Iris pigment epithelial cell (primary cell): ENCODE measurements at regions not wholly inside any gene's neighbourhood (a gene's known extent, or its start where the extent isn't known, plus 50 kb on each side); places are given as distances from the start of the nearest gene placed in this dataset.

ENCODE experiments used
- DNase-seq: peaks from one replicate; pipeline ENCODE4 v3.0.0-alpha.2; 2011; ENCODE audit warnings: low read depth

- DNase-seq = no peak
Observed at GRCh38 chr7:128167791-128168666, 73.0 kb upstream of the LEP start.

GRCh38 chr7:128168667-128169210 lies 72.3 kb upstream of the LEP start:
- no peak for DNase-seq

DNA sequence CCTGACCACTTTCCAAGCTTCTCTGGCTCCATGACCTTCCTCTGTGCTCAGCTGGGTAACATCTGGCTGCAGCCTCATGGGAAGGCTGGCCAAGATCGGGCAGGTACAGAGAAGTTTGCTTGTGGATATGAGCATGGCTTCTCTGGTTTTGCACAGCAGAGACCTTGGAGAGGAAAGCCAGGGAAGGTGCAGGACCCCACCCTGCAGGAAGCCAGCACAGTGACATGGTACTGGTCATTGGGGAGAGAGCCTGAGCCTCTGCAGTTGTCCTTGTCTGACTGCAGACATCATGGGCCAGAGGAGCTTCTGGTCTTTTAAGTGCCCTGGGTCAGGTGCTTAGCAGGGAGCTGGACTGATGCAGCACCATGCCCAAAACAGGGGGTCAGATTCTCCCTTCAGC lies 70.6 kb upstream of the LEP start:
- DNase-seq = no peak

- no peak for DNase-seq
Observed at GRCh38 chr7:128171342-128171918, 69.6 kb upstream of the LEP start.

DNA sequence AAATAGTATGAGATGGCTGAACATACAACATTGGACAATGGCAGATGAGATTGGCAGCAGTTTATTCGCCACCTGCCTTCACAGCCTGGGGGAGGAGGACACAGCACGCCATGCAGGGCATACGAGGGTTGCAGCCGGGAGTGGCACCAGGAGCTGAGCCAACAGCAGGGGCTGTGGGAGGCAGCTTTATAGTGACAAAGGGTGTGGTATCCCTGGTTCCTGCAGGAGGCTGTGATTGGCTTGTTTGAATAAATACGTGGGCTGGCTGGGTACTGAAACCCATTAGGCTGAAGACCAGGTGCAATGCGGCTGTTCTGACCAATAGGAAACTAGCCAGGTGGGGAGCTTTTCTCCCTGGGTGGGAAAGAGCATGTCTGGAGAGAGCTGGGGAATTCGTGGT lies 68.9 kb upstream of the LEP start:
- no peak for DNase-seq

- no peak for DNase-seq
Observed at GRCh38 chr7:128172963-128173362, 68.1 kb upstream of the LEP start.

DNA sequence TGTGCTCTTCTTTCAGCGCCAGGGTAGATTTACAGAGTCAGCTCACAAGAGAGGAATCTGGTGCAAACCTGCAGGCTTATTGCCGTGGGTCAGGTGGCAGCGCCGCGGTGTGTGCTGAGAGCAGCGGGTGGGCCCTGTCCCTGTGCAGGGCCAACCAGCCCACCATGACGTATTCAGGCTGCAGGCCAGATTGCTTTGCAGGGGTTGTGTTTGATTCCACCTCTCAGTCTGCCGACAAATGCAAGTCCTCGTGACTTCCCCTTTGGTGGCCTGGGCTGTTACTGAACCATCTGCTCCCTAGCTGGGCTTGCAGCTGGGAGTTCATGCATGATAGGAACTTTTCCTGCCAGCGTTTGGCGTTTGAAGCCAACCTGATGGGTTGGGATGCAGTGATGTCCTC lies 66.7 kb upstream of the LEP start:
- no peak for DNase-seq

- DNase-seq = peak; percentile 6
Observed at GRCh38 chr7:128176696-128177095, 64.4 kb upstream of the LEP start.

DNA sequence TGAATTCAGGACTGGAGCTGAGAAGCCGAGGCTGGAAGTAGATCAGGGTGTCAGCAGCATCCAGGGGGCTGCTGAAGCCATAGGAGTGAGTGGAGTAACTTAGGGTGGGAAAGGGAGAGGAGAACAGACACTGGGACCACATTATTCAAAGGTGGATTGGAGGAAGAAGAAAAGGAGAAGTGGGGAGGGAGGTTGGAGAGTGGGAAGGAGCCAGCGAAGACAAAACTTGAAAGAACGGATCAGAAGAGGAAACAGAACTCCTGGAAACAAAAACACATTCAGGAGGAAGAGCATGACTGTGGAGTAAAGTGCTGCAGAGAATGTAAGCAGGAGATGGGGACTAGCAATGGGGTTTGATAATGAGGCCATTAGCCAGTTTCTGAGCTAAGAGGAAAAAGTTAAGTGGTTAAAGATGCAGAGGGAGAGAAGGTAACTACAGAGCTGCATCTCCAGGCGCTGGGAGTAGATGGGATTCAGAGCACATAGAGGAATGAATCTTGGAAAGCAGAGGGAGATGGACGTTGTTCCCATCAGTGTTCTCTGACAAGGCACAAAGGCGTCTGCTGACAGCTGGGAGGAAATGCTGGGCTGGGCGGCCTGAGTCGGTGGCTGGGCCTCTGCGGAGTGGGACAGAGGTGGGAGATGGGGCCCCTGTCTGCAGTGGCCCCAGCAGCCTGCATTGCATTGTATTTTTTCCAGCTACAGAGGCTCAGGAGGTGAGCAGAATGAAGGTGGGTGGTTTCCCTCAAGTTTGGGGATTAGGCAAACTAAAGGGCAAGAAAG lies 63.1 kb upstream of the LEP start:
- no peak for DNase-seq

- no peak for DNase-seq
Observed at GRCh38 chr7:128178611-128179010, 62.5 kb upstream of the LEP start.

GRCh38 chr7:128188396-128189230 lies 52.5 kb upstream of the LEP start:
- no peak for DNase-seq

- no peak for DNase-seq
Observed at GRCh38 chr7:128189231-128189930, 51.7 kb upstream of the LEP start.

- DNase-seq = no peak
Observed at GRCh38 chr7:128190051-128190647, 50.9 kb upstream of the LEP start.

DNA sequence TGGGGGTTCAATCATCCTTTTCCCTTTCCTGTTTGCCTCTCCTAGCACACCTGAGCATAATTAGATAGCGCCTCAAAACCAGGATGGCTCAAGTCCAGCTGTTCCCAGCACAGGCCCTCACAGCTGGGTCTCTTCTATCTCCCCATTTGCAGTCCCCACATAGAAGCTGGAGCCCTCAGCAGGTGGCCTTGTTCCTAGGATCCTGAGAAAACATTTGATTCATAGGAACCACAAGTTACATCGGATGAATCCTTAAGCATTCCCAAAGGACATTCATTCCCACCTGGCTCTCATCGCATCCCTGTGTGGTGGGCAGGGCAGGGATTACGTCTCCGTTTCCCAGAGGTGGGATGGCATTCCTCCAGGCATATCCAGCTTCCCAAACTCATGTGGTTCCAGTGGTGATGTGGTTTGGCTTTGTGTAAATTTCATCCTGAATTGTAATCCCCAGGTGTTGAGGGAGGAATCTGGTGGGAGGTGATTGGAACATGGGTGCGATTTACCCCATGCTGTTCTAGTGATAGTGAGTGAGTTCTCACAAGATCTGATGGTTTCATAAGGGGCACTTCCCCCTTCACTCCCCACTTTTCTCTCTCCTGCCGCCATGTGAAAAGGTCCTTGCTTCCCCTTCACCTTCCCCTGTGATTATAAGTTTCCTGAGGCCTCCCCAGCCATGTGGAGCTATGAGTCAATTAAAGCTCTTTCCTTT lies 49.8 kb upstream of the LEP start:
- no peak for DNase-seq
